CD4-positive, CD25-positive, alpha-beta regulatory T cell (primary cell): ENCODE measurements at regions not wholly inside any gene's neighbourhood (a gene's known extent, or its start where the extent isn't known, plus 50 kb on each side); places are given as distances from the start of the nearest gene placed in this dataset.
"Not testable (repeated sequence)": the region's sequence is repeated elsewhere in the genome, so short reads cannot be mapped to it uniquely, and the experiment has no call there.

Experiments
- ATAC-seq, 2 donors: fragments of 150-1000 bp; cut with Tn5 transposase; one replicate each; pipeline ENCODE4 v1.10.0; 2021; ENCODE audit warnings: low read depth in 2 of 2, moderate number of reproducible peaks in 2 of 2, moderate library complexity in 1 of 2
- DNase-seq, 3 donors: peaks; one replicate each; pipeline versions ENCODE4 v3.0.0 to v3.0.0-alpha.2; 2012 to 2022; ENCODE audit warnings: mixed read lengths in 1 of 3
- H3K27ac ChIP-seq: one replicate; pipeline ENCODE4 v1.7.0; 2013; ENCODE audit warnings: mild to moderate bottlenecking, low read length; ENCODE audit not compliant: insufficient read depth, poor library complexity, severe bottlenecking
- H3K27me3 ChIP-seq: one replicate; pipeline ENCODE4 v1.7.0; 2013; ENCODE audit warnings: low read length; ENCODE audit not compliant: control insufficient read depth, insufficient read depth
- H3K36me3 ChIP-seq: one replicate; pipeline ENCODE4 v1.7.0; 2013; ENCODE audit warnings: mild to moderate bottlenecking, low read length, moderate library complexity; ENCODE audit not compliant: control insufficient read depth, insufficient read depth
- H3K4me1 ChIP-seq: 2 replicates; pipeline ENCODE4 v1.7.0; 2013; ENCODE audit warnings: mild to moderate bottlenecking, low read length; ENCODE audit not compliant: insufficient read depth, control insufficient read depth, poor library complexity, severe bottlenecking
- H3K4me3 ChIP-seq: one replicate; pipeline ENCODE4 v1.7.0; 2013; ENCODE audit warnings: low read depth, mild to moderate bottlenecking, low read length, moderate library complexity
- H3K9me3 ChIP-seq, 2 experiments: 1 replicate in 1 of 2; 2 replicates in 1 of 2; pipeline ENCODE4 v1.7.0; 2013; ENCODE audit warnings: low read length in 2 of 2, mild to moderate bottlenecking in 1 of 2, moderate library complexity in 1 of 2; ENCODE audit not compliant: control insufficient read depth in 2 of 2
- H3K27ac Mint-ChIP-seq, 3 donors: one replicate each; pipeline ENCODE4 v1.8.0; 2020 to 2022; ENCODE audit warnings: mild to moderate bottlenecking in 3 of 3, mixed read lengths in 3 of 3, moderate library complexity in 2 of 3
- H3K27me3 Mint-ChIP-seq: one replicate; pipeline ENCODE4 v1.8.0; 2022; ENCODE audit warnings: mild to moderate bottlenecking, mixed read lengths
- H3K36me3 Mint-ChIP-seq: one replicate; pipeline ENCODE4 v1.8.0; 2020; ENCODE audit warnings: mixed read lengths
- H3K4me1 Mint-ChIP-seq, 4 donors: one replicate each; pipeline ENCODE4 v1.8.0; 2020 to 2022; ENCODE audit warnings: mixed read lengths in 4 of 4, mild to moderate bottlenecking in 1 of 4
- H3K4me3 Mint-ChIP-seq, 4 donors: one replicate each; pipeline ENCODE4 v1.8.0; 2020 to 2022; ENCODE audit warnings: mild to moderate bottlenecking in 4 of 4, mixed read lengths in 4 of 4, moderate library complexity in 3 of 4
- H3K9me3 Mint-ChIP-seq, 7 donors: one replicate each; pipeline ENCODE4 v1.8.0; 2020 to 2022; ENCODE audit warnings: mixed read lengths in 7 of 7, mild to moderate bottlenecking in 3 of 7, moderate library complexity in 2 of 7

- H3K4me1 ChIP-seq, H3K9me3 Mint-ChIP-seq, H3K36me3 Mint-ChIP-seq, ATAC-seq, H3K9me3 ChIP-seq, H3K27ac Mint-ChIP-seq, DNase-seq, H3K27me3 ChIP-seq, H3K4me3 Mint-ChIP-seq, H3K4me1 Mint-ChIP-seq, H3K27ac ChIP-seq, H3K36me3 ChIP-seq, H3K4me3 ChIP-seq: not testable (repeated sequence)
- H3K27me3 Mint-ChIP-seq: peaks cover 26% of the 10 kb centered on the region
These were observed 193.3 kb upstream of the CDH5 start for GRCh38 chr16:66173181-66173580.

GRCh38 chr16:66172463-66172862 is 194.0 kb upstream of the CDH5 start:
- H3K27ac ChIP-seq: no peak overlapping the region
- peaks cover 25% of the 10 kb centered on the region for H3K27me3 Mint-ChIP-seq
- no peaks in the 10 kb centered on the region for H3K4me1 ChIP-seq
- ATAC-seq: no peak
- no peak for DNase-seq
- H3K4me1 Mint-ChIP-seq: no peaks in the 10 kb centered on the region
- H3K36me3 Mint-ChIP-seq: no peaks in the 10 kb centered on the region
- H3K4me3 ChIP-seq: no peak overlapping the region
- no peaks in the 10 kb centered on the region for H3K27me3 ChIP-seq
- H3K27ac Mint-ChIP-seq: no peak overlapping the region
- H3K4me3 Mint-ChIP-seq: no peak overlapping the region
- no peaks in the 10 kb centered on the region for H3K9me3 ChIP-seq
- peaks cover 0 to 4% (median 0%) of the 10 kb centered on the region in 7 donors for H3K9me3 Mint-ChIP-seq
- H3K36me3 ChIP-seq: no peaks in the 10 kb centered on the region

- H3K27ac ChIP-seq: no peak overlapping the region
- H3K9me3 Mint-ChIP-seq: peaks cover 0 to 6% (median 0%) of the 10 kb centered on the region in 7 donors
- H3K4me3 ChIP-seq: no peak overlapping the region
- H3K27me3 ChIP-seq: no peaks in the 10 kb centered on the region
- H3K27ac Mint-ChIP-seq: no peak overlapping the region
- H3K4me3 Mint-ChIP-seq: no peak overlapping the region
- H3K4me1 Mint-ChIP-seq: no peaks in the 10 kb centered on the region
- ATAC-seq: no peak
- H3K9me3 ChIP-seq: no peaks in the 10 kb centered on the region
- H3K36me3 Mint-ChIP-seq: no peaks in the 10 kb centered on the region
- no peak for DNase-seq
- H3K4me1 ChIP-seq: no peaks in the 10 kb centered on the region
- H3K27me3 Mint-ChIP-seq: peaks cover 23% of the 10 kb centered on the region
- H3K36me3 ChIP-seq: no peaks in the 10 kb centered on the region
These were observed 194.9 kb upstream of the CDH5 start for GRCh38 chr16:66171578-66171977.

GRCh38 chr16:66170989-66171388 is 195.5 kb upstream of the CDH5 start:
- H3K9me3 ChIP-seq: no peaks in the 10 kb centered on the region
- no peaks in the 10 kb centered on the region for H3K36me3 ChIP-seq
- peaks cover 0 to 6% (median 0%) of the 10 kb centered on the region in 7 donors for H3K9me3 Mint-ChIP-seq
- peaks cover 17% of the 10 kb centered on the region for H3K27me3 Mint-ChIP-seq
- ATAC-seq (no peak), DNase-seq (no peak)
- H3K4me3 ChIP-seq: no peak overlapping the region
- no peaks in the 10 kb centered on the region for H3K4me1 Mint-ChIP-seq
- no peaks in the 10 kb centered on the region for H3K36me3 Mint-ChIP-seq
- H3K4me3 Mint-ChIP-seq: no peak overlapping the region
- no peak overlapping the region for H3K27ac Mint-ChIP-seq
- no peaks in the 10 kb centered on the region for H3K4me1 ChIP-seq
- H3K27me3 ChIP-seq: no peaks in the 10 kb centered on the region
- no peak overlapping the region for H3K27ac ChIP-seq

GRCh38 chr16:66169817-66170216 is 196.7 kb upstream of the CDH5 start:
- ATAC-seq (no peak), DNase-seq (peak in 1 of 3 donors; percentile 15)
- no peaks in the 10 kb centered on the region for H3K4me1 ChIP-seq
- peaks cover 12% of the 10 kb centered on the region for H3K27me3 Mint-ChIP-seq
- H3K4me3 Mint-ChIP-seq: no peak overlapping the region
- peaks cover 0 to 9% (median 0%) of the 10 kb centered on the region in 7 donors for H3K9me3 Mint-ChIP-seq
- no peaks in the 10 kb centered on the region for H3K4me1 Mint-ChIP-seq
- no peak overlapping the region for H3K27ac Mint-ChIP-seq
- no peaks in the 10 kb centered on the region for H3K27me3 ChIP-seq
- H3K9me3 ChIP-seq: no peaks in the 10 kb centered on the region
- H3K4me3 ChIP-seq: no peak overlapping the region
- H3K36me3 ChIP-seq: no peaks in the 10 kb centered on the region
- no peak overlapping the region for H3K27ac ChIP-seq
- H3K36me3 Mint-ChIP-seq: no peaks in the 10 kb centered on the region

GRCh38 chr16:66168777-66169176 is 197.7 kb upstream of the CDH5 start:
- Mint-ChIP-seq H3K27ac (no peak overlapping the region), H3K36me3 (no peaks in the 10 kb centered on the region), H3K4me3 (no peak overlapping the region), H3K4me1 (no peaks in the 10 kb centered on the region), H3K27me3 (peaks cover 11% of the 10 kb centered on the region), H3K9me3 (peaks cover 0 to 9% (median 0%) of the 10 kb centered on the region in 7 donors)
- Histone ChIP-seq H3K4me1 (no peaks in the 10 kb centered on the region), H3K36me3 (no peaks in the 10 kb centered on the region), H3K27ac (no peak overlapping the region), H3K4me3 (no peak overlapping the region), H3K27me3 (no peaks in the 10 kb centered on the region), H3K9me3 (no peaks in the 10 kb centered on the region)
- no peak for ATAC-seq
- no peak for DNase-seq

GRCh38 chr16:66167564-66168291 is 198.8 kb upstream of the CDH5 start:
- no peak overlapping the region for H3K27ac ChIP-seq
- no peak overlapping the region for H3K4me3 ChIP-seq
- peaks cover 0 to 9% (median 0%) of the 10 kb centered on the region in 7 donors for H3K9me3 Mint-ChIP-seq
- no peaks in the 10 kb centered on the region for H3K36me3 ChIP-seq
- H3K4me3 Mint-ChIP-seq: no peak overlapping the region
- H3K27me3 Mint-ChIP-seq: peaks cover 5% of the 10 kb centered on the region
- no peaks in the 10 kb centered on the region for H3K36me3 Mint-ChIP-seq
- no peak for DNase-seq
- ATAC-seq: no peak
- no peaks in the 10 kb centered on the region for H3K9me3 ChIP-seq
- no peaks in the 10 kb centered on the region for H3K4me1 Mint-ChIP-seq
- H3K4me1 ChIP-seq: no peaks in the 10 kb centered on the region
- H3K27me3 ChIP-seq: no peaks in the 10 kb centered on the region
- no peak overlapping the region for H3K27ac Mint-ChIP-seq

GRCh38 chr16:66166490-66166889 is 200.0 kb upstream of the CDH5 start:
- no peak for ATAC-seq
- no peaks in the 10 kb centered on the region for H3K27me3 ChIP-seq
- no peaks in the 10 kb centered on the region for H3K4me1 ChIP-seq
- H3K9me3 ChIP-seq: no peaks in the 10 kb centered on the region
- H3K9me3 Mint-ChIP-seq: peaks cover 0 to 5% (median 0%) of the 10 kb centered on the region in 7 donors
- DNase-seq: no peak
- H3K27me3 Mint-ChIP-seq: no peaks in the 10 kb centered on the region
- H3K27ac ChIP-seq: no peak overlapping the region
- H3K36me3 Mint-ChIP-seq: no peaks in the 10 kb centered on the region
- no peak overlapping the region for H3K27ac Mint-ChIP-seq
- H3K4me1 Mint-ChIP-seq: no peaks in the 10 kb centered on the region
- H3K4me3 ChIP-seq: no peak overlapping the region
- no peaks in the 10 kb centered on the region for H3K36me3 ChIP-seq
- H3K4me3 Mint-ChIP-seq: no peak overlapping the region
